MM.1S (cell line): ENCODE measurements at regions not wholly inside any gene's neighbourhood (a gene's known extent, or its start where the extent isn't known, plus 50 kb on each side); places are given as distances from the start of the nearest gene placed in this dataset.
"Not testable (repeated sequence)": the region's sequence is repeated elsewhere in the genome, so short reads cannot be mapped to it uniquely, and the experiment has no call there.

Experiments used
- CTCF ChIP-seq: fragments of 300-600 bp; sonication (generic); IDR thresholded peaks from 2 replicates; pipeline ENCODE4 v1.5.1; 2016; ENCODE audit warnings: antibody characterized with exemption, low read length, mixed read lengths
- EZH2 ChIP-seq: fragments of 300-600 bp; sonication (generic); optimal IDR thresholded peaks from 2 replicates; pipeline ENCODE3; 2017; ENCODE audit warnings: low read depth, mild to moderate bottlenecking, antibody characterized with exemption, low read length, mixed read lengths
- EZH2phosphoT487 ChIP-seq: fragments of 300-600 bp; sonication (generic); IDR thresholded peaks from 2 replicates; pipeline ENCODE4 v1.6.1; 2018; ENCODE audit warnings: antibody characterized with exemption, low read length

GRCh38 chr2:111488451-111488850 is 367.7 kb downstream of the BCL2L11 start:
- TF ChIP-seq CTCF, EZH2, EZH2phosphoT487: not testable (repeated sequence)
